Myocyte (in vitro differentiated cells): ENCODE measurements at regions not wholly inside any gene's neighbourhood (a gene's known extent, or its start where the extent isn't known, plus 50 kb on each side); places are given as distances from the start of the nearest gene placed in this dataset.
A peak's percentile ranks its signal among the peaks of the same experiment; 100 is the strongest.

ENCODE experiments used
- DNase-seq: peaks from one replicate; pipeline ENCODE4 v3.0.0-alpha.2; 2012; ENCODE audit warnings: low read depth

DNA sequence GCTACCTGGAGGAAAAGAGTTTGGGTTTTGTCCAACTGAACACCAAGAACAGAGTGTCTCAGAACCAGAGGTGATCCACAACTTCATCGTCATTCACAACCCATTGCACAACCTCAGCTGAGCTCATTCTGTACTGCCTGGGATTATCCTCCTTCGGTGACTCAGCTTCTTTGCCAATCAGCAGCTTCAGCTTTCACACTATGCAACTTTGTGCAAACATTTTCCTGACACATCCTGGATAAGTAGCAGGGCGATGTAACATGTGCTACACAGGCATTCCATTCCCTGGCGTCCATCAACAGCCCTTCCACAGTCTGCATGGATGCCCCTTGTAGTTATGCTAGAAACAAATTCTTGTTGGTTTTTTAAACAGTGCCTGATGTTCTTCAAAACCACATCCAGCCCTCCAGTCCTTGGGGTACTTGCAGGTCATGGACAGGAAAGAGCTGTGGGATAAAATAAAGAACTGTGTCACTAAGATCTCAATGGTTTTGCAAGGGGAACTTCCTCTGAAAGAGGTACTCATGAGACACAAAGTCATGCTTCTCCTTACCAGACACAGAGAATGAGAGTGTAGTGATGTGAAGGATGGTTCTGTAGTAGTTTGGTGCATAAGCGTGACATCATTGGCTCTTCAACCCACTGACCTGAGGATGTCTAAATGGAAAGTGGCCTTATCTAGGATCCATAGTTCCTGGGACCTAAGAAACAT, 478.5 kb downstream of the KIF20B start:
- DNase-seq = peak; percentile 3

DNA sequence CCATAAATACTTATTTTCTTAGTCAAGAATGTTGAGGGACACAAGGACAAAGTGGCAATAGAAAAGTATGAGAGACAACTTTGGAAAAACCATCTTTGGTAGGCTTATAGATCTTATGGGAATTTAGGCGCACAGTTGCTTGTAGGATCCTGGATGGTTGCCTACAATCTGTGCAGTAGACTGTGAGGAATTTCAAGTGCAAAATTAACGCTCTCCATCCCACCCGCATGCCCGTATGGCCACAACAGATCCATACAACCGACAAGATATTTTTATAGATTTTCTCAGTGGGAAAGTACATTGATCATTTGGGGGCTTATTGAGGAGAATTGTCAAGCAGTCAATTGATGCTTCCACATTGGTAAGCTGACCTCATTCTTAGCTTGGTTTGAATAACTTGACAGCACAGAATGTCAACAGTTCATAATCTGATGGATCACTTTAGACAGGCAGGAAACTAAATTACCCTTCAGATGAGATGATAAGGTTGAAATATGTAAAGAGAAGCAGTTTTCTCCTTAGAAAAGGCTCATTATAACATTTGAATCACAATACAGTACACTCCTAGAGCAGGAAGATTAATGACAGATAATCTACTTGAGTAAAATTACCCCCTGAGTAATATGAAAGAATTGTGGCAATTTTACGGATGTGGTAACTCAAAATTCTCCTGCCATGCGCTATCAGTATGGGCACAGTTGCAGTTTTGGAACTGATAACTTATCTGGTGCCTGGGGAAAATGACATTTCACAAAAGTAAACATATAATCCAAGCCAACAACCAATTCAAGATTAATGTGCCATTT, 479.7 kb downstream of the KIF20B start:
- no peak for DNase-seq

DNA sequence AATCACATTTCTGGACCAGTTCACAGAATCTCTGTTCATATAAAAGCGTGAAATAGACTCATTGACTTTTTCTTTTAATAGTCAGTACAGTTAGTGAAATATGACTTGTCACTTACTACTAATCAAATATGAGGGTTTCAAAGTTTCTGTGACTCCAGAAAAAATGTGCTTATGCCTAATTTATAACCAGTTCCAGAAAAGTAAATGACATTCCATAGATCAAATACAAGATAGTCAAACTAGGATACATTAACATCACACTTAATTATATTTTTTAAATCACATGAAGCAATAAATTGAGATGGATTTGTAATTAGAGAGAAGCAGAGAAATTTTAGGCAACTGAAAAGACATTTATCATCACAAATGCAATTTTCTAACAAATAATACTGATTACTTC, 491.4 kb downstream of the KIF20B start:
- DNase-seq = no peak

DNA sequence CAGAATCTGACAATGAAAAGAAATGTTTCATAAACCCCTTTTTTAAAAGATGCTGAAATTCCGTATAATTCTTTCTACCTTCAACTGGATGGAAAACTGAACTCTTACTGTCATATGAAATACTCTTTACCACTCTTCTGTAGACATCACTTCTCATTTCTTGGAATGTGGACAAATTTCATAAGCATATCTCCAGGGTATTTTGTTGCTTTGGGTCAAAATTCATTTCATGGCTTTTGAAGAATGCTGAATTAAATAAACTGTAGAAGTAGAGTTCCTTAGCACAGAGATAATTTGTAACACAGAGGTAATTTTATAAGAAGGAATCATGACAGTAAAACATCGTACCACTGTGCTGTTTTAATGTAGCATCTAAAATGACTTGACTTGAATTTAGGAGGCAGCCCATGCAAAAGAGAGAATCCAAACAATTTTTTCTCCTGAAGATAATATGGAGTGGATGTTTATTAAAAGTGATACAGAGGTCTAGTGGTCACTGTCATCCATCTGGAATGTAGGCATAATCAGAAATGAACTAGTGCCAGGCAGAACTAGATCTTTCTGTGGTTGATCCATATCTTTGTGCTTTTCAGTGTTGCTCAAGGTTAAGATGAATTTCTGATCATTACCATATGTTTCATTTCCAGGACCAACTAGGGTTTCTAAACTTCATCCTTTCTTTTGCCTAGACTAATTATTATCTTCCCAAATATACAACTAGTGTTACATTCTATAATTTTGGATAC, 492.0 kb downstream of the KIF20B start:
- DNase-seq = no peak

DNA sequence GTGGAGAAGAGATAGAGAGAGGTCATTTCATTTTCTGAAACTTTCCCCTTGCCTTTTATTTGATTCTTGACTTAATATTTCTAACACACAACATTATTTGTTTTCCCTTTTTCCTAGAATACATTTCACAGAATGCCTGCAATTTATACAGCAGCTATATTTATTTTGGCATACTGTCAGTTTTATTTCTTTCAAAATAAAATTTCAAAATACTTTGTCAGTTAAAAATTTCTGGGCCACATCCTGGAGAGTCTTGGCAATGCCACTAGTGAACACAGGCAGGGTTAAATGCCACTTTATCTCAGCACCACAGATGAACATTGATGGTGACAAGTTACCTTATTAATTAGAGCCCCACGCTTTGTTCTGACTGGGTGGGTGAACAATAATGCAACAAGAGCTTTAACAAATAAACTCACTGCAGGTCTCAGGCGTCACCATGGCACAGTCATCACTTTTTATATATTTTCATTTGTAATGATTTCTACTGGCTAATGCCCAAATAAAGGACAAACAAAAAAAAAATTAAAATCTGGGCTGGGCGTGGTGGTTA, 494.0 kb downstream of the KIF20B start:
- DNase-seq = no peak

DNA sequence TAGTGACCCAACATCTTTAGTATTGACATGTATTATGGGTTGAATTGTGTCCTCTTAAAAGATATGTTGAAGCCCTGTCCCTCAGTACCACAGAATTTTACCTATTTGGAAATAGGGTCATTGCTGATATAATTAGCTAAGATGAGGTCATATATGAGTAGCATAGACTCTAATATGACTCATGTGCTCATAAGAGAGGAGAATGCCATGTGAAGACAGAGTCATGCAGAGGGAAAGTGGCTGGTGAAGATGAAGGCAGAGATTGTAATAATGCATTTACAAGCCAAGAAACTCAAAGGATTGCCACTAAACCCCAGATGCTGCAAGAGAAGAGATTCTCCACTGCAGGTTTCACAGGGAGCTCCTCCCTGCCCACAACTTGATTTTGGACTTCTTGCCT, 496.4 kb downstream of the KIF20B start:
- peak; percentile 0 for DNase-seq

DNA sequence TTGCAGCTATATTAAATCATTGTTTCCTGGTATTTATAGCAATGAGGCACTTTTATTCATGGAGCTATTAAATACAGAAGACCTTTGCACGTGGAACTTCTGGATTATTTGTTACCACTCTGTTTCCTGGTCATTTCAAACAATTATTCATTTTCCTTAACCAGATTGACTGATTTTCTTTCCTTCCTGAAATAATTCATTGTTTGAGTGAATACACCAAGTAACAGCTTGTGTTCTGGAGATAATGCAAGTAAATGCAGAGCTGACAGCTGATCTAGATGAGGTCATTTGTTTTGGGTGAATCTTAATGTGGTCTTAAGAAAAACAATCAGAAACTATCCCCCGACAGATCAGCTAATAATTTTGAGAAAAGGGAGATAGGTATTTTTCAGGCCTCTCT, 497.7 kb downstream of the KIF20B start:
- DNase-seq = no peak

DNA sequence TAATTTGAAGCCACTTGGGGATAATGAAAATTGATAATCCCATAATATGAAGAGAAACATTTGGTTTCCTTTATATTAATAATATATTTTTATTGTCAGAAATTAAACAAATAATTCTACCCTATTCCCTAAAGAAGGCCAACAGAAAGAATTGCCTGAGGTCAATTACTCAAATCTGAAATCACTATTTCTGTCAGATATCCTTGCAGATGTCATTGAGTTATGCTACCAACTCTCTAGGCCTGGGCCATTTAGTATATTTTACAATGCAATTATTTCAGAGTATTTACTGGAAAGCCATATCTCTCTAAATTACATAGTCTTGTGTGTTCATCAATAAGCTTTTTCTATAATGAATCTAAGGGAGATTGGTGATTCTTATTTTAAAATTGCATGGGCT, 498.1 kb downstream of the KIF20B start:
- no peak for DNase-seq

DNA sequence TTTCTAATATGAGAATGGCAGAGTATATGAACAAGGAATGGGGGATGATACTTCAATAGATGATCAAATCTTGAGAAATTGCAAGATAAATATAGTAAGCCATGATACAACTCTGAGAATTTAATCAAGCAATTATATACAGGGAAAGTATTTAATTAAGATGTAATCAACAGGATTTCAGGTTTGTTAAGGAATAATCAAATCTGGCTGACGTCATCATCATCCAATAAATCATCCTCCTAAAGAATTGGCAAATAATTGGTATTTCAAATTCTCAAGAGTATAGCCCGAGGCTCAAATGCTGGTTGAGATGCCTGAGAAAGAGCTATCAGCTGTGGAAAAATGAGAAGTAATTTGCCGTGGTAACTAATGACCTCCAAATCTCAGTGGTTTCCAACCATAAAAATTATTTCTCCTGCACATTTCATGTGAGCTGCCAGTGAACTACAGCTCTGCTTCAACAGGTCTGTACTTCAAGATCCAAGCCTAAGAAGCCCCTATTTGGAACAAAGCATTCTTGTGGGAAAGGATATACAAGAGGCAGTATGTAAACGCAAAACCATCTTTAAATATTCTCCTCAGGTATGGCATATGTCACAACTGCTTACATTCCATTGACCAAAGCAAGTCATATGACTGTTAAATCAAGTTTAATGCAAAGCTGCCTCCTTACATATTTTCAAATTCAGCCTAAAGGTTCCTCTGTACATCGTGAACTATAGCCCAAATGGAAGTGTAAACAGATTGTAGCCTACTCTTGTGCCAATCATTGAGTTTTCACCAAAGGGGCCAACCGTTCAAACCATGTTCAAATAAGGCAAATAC, 503.0 kb downstream of the KIF20B start:
- no peak for DNase-seq

DNA sequence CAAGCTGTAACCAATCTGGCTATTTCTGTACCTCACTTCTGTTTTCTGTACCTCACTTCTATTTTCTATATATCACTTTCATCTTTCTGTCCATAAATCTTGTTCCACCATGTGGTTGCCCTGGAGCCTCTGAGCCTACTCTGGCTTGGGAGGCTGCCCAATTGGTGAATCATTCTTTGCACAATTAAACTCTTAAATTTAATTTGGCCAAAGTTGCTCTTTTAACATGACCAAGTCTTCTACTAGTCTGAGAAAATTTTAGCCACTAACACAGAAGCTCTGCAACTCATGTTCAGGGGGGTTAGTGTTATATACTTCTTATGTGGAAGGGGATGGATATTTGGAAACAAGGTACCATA, 503.5 kb downstream of the KIF20B start:
- DNase-seq = no peak

DNA sequence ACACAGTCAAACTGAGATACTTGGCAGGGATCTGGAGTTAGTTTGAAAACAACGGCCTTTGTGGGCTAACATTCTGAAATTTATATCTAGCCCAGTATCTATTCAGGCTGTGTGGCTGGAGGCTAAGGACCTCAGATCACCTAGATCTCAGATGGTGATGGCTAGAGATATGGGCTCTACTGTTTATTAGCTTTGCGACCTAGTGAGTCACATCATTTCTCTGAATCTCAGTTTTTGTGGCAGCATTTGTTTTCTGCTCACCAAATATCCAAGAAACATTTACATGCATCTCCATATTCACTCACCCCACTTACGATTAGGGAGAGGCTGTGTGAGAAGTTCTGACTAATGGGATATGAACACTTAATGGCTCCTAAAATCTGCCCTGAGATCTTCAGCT, 503.9 kb downstream of the KIF20B start:
- no peak for DNase-seq

DNA sequence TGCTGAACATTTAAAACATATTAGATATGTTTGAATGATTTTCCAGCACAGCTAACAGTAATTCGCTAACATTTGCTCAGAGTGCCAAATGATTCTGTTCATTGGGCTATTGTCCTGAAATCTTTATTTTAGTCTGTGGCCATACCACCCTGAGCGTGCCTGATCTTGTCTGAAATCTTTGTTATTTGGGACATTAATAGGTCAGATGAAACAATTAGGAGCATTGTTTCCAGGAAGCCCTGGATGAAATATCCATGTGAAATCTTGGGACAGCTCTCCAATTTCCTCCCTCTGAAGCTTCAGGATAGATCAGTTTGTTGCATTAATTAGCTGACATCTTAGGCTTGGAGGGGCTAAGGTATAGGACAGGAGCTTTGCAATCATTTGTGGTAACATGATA, 512.0 kb downstream of the KIF20B start:
- no peak for DNase-seq

DNA sequence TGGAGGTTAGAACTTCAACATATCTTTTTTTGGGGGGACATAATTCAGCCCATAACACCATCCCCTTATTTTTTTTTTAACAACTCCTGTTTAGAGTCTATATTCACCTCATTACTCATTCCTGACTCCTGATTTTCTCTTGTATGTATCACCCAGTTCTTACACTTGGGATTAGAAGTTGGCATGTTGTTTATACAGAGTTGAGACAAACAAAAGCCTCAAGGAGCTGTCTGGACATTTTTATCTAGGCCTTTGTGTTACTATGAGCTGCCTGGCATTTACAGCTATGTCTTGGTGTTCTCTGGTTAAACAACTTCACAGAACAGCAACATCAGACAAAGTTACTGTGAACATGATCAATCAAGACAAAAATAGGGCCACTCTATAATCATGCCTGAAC, 517.5 kb downstream of the KIF20B start:
- DNase-seq = no peak

DNA sequence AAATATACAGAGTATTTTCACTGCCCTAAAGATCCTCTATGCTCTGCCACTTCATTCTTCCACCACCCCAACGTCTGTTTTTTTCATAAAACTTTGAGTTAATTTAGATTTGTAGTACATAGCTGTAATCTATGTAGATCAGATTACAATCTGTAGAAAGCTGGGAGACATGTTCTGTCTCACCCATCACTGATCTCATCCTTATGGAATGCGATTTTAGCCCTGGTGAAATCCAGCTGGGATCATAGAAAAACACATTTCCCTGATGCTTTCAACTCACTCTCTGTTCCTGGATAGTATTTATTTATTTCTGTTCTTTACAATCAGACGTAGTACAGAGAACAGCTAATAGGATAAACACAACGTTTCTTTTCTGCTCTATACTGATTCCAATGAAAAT, 521.0 kb downstream of the KIF20B start:
- DNase-seq = peak; percentile 17

DNA sequence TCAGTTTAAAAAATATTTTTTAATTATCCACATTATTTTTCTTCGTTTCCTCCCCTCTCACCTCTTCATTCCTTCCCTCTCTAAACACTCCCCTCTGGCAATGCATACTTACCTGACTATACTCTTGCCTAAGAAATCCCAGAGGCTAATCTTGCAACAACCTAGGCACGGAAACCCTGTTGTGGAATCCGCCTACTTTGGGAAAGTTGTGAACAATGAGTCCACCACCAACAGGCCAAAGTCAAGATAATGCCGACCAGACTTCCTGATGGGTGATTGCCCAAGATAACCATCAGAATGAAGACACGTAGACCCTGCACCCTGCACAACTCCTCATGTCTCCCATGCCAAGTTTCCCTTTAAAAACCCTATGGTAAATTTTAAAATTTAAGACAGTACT, 521.5 kb downstream of the KIF20B start:
- no peak for DNase-seq

DNA sequence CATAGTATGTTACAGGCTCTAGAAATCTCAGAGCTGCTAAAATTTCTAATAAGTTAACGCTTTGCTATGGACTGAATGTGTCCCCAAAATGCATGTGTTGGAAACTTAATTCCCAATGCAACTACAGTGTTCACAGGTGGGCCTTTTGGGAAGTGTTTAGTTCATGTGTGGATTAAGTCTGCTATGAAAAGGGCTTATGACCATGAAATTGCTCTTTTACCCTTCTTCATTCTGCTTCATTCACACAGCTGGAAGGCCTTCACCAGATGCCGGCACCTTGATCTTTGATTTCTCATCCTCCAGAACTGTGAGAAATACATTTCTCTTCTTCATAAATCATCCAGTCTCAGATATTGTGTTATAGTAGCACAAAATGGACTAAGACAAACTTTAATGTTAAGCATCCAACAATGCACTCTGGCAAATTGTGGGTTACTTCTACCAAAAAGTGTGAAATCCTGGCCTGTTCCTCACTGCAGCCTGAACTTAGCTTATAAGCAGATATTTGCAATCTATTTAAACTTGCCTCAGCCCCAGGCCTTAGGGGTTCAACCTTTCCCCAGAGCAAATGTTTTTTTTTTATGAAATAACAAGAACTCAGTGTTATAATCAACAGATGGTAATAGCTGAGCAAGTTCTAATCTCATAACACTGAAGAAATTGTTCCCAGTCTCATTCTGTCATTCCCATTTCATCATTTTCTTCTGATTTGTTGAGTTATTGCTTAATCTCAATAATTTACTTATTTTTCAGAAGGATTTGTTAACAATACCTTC, 523.6 kb downstream of the KIF20B start:
- DNase-seq = no peak

DNA sequence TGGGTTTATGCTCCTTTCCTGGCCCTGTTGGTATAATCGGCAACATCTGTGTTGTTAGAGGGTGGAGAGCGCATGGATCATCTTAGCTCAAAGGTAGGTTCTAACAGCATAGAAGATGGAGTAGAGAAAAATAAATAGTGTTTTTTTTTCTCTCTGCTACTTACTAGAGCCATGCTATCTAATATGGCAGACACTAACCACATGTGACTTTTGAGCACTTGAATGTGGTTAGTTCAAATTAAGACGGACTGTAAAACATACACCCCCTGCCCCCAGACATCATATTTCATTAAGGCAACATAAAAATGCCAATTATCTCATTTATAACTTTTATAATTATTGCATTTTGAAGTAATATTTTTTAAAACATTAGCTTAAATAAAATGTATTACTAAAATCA, 525.1 kb downstream of the KIF20B start:
- no peak for DNase-seq

DNA sequence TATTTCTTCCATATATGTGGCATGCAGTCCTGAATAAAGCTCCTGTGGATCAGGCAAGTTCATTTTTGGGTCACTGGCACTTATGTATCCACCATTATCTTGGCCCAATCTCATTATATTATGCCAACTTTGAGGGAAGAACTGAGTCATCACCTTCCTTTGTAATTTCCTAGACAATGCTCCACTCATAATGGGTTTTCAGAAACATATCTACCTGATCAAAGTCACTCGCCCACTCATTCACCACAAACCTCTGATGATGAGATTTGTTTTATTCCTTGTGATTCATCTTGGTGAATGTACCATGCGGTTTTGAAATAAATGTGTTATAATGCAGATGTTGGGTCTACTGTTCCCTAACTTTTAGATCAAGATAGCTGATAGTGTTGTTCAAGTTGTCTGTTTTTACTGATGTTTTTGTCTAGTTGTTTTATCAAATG, 525.8 kb downstream of the KIF20B start:
- DNase-seq = peak; percentile 1

DNA sequence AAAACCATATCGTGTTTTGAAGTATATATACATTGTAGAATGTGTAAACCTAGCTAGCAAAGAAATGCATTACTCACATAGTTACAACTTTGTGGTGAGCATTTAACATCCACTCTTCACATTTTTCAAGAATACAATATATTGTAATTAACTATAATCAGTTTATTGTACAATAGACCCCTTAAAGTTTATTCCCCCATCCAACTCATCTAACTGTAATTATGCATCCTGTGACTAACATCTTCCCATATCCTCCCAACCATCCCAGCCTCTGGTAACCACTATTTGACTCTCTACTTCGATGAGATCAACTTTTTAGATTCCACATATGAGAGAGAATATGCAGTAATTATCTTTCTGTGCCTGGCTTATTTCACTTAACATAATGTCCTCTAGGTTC, 526.4 kb downstream of the KIF20B start:
- DNase-seq = no peak

DNA sequence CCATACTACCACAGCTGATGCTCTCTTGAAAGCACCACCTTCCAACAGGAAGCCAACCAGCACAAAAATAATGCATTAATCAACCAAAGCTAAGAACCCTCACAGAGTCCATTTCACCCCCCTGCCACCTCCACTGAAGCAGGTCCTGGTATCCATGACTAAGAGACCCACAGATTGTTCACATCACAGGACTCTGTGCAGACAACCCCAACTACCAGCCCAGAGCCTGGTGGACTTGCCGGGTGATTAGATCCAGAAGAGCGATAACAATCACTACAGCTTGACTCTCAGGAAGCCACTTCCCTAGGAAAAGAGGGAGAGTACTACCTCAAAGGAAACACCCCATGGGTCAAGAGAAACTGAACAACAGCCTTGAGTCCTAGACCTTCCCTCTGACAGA, 528.1 kb downstream of the KIF20B start:
- no peak for DNase-seq
